ENCODE measurements at regions not wholly inside any gene's neighbourhood (a gene's known extent, or its start where the extent isn't known, plus 50 kb on each side); places are given as distances from the start of the nearest gene placed in this dataset.

GRCh38 chr1:115577513-115577912 lies 64.3 kb upstream of the VANGL1 start:
- Histone ChIP-seq H3K4me2 (ENCODE audit: low read length) (no peak overlapping the region), H3K9ac (ENCODE audit: low read length) (no peak overlapping the region), H2AFZ (ENCODE audit: low read depth, low read length) (no peak overlapping the region), H3K4me1 (ENCODE audit: low read length) (no peaks in the 10 kb centered on the region), H3K4me3 (ENCODE audit: low read length) (no peak overlapping the region), H3K9me3 (ENCODE audit: insufficient read depth, low read length) (no peaks in the 10 kb centered on the region), H3K79me2 (ENCODE audit: low read length) (no peaks in the 10 kb centered on the region), H3K36me3 (replicated peaks; ENCODE audit: low read depth, low read length) (no peaks in the 10 kb centered on the region), H3K27ac (ENCODE audit: low read length) (no peak overlapping the region), H4K20me1 (ENCODE audit: insufficient read depth, low read length) (no peaks in the 10 kb centered on the region), H3K27me3 (ENCODE audit: low read depth, low read length) (no peaks in the 10 kb centered on the region)
- TF ChIP-seq EZH2phosphoT487 (IDR thresholded peaks at IDR 0.05; ENCODE audit: low read depth), result no peak
- TF ChIP-seq, protein P1, sequence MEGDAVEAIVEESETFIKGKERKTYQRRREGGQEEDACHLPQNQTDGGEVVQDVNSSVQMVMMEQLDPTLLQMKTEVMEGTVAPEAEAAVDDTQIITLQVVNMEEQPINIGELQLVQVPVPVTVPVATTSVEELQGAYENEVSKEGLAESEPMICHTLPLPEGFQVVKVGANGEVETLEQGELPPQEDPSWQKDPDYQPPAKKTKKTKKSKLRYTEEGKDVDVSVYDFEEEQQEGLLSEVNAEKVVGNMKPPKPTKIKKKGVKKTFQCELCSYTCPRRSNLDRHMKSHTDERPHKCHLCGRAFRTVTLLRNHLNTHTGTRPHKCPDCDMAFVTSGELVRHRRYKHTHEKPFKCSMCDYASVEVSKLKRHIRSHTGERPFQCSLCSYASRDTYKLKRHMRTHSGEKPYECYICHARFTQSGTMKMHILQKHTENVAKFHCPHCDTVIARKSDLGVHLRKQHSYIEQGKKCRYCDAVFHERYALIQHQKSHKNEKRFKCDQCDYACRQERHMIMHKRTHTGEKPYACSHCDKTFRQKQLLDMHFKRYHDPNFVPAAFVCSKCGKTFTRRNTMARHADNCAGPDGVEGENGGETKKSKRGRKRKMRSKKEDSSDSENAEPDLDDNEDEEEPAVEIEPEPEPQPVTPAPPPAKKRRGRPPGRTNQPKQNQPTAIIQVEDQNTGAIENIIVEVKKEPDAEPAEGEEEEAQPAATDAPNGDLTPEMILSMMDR (IDR thresholded peaks at IDR 0.05; ENCODE audit: low read depth, low read length), result no peak

GRCh38 chr1:115575661-115576060 lies 66.1 kb upstream of the VANGL1 start:
- Histone ChIP-seq H4K20me1 (ENCODE audit: insufficient read depth, low read length) (no peaks in the 10 kb centered on the region), H3K27me3 (ENCODE audit: low read depth, low read length) (no peaks in the 10 kb centered on the region), H3K4me3 (ENCODE audit: low read length) (no peak overlapping the region), H3K79me2 (ENCODE audit: low read length) (no peaks in the 10 kb centered on the region), H2AFZ (ENCODE audit: low read depth, low read length) (no peak overlapping the region), H3K9me3 (ENCODE audit: insufficient read depth, low read length) (no peaks in the 10 kb centered on the region), H3K4me2 (ENCODE audit: low read length) (no peak overlapping the region), H3K27ac (ENCODE audit: low read length) (no peak overlapping the region), H3K36me3 (replicated peaks; ENCODE audit: low read depth, low read length) (no peaks in the 10 kb centered on the region), H3K4me1 (ENCODE audit: low read length) (no peaks in the 10 kb centered on the region), H3K9ac (ENCODE audit: low read length) (no peak overlapping the region)
- TF ChIP-seq, protein P1 (IDR thresholded peaks at IDR 0.05; ENCODE audit: low read depth, low read length), result no peak
- no peak for TF ChIP-seq EZH2phosphoT487 (IDR thresholded peaks at IDR 0.05; ENCODE audit: low read depth)

- Histone ChIP-seq H3K27ac (ENCODE audit: low read length) (no peak overlapping the region), H3K79me2 (ENCODE audit: low read length) (no peaks in the 10 kb centered on the region), H3K36me3 (replicated peaks; ENCODE audit: low read depth, low read length) (no peaks in the 10 kb centered on the region), H3K4me1 (ENCODE audit: low read length) (no peaks in the 10 kb centered on the region), H2AFZ (ENCODE audit: low read depth, low read length) (no peak overlapping the region), H3K9ac (ENCODE audit: low read length) (no peak overlapping the region), H4K20me1 (ENCODE audit: insufficient read depth, low read length) (no peaks in the 10 kb centered on the region), H3K4me3 (ENCODE audit: low read length) (no peak overlapping the region), H3K4me2 (ENCODE audit: low read length) (no peak overlapping the region), H3K9me3 (ENCODE audit: insufficient read depth, low read length) (no peaks in the 10 kb centered on the region), H3K27me3 (ENCODE audit: low read depth, low read length) (no peaks in the 10 kb centered on the region)
- TF ChIP-seq, protein P1 (IDR thresholded peaks at IDR 0.05; ENCODE audit: low read depth, low read length), result no peak
- no peak for TF ChIP-seq EZH2phosphoT487 (IDR thresholded peaks at IDR 0.05; ENCODE audit: low read depth)
These were observed 69.1 kb upstream of the VANGL1 start for GRCh38 chr1:115572710-115573109.

GRCh38 chr1:115567431-115567830 lies 74.3 kb upstream of the VANGL1 start:
- Histone ChIP-seq H3K9me3 (ENCODE audit: insufficient read depth, low read length) (no peaks in the 10 kb centered on the region), H3K9ac (ENCODE audit: low read length) (no peak overlapping the region), H2AFZ (ENCODE audit: low read depth, low read length) (no peak overlapping the region), H3K79me2 (ENCODE audit: low read length) (no peaks in the 10 kb centered on the region), H4K20me1 (ENCODE audit: insufficient read depth, low read length) (no peaks in the 10 kb centered on the region), H3K27me3 (ENCODE audit: low read depth, low read length) (no peaks in the 10 kb centered on the region), H3K27ac (ENCODE audit: low read length) (no peak overlapping the region), H3K4me1 (ENCODE audit: low read length) (no peaks in the 10 kb centered on the region), H3K36me3 (replicated peaks; ENCODE audit: low read depth, low read length) (no peaks in the 10 kb centered on the region), H3K4me2 (ENCODE audit: low read length) (no peak overlapping the region), H3K4me3 (ENCODE audit: low read length) (no peak overlapping the region)
- TF ChIP-seq, protein P1 (IDR thresholded peaks at IDR 0.05; ENCODE audit: low read depth, low read length), result no peak
- no peak for TF ChIP-seq EZH2phosphoT487 (IDR thresholded peaks at IDR 0.05; ENCODE audit: low read depth)
